GM19023 (cell line): ENCODE measurements at regions not wholly inside any gene's neighbourhood (a gene's known extent, or its start where the extent isn't known, plus 50 kb on each side); places are given as distances from the start of the nearest gene placed in this dataset.
"Not testable (repeated sequence)": the region's sequence is repeated elsewhere in the genome, so short reads cannot be mapped to it uniquely, and the experiment has no call there.

Experiments used
- ATAC-seq: cut with Tn5 transposase; IDR thresholded peaks from one replicate; pipeline ENCODE4 v1.9.1; 2021; ENCODE audit warnings: mild to moderate bottlenecking, moderate library complexity; ENCODE audit not compliant: unreplicated experiment

GRCh38 chr21:14688412-14688811 is 142.3 kb upstream of the SAMSN1 start:
- ATAC-seq = no peak

DNA sequence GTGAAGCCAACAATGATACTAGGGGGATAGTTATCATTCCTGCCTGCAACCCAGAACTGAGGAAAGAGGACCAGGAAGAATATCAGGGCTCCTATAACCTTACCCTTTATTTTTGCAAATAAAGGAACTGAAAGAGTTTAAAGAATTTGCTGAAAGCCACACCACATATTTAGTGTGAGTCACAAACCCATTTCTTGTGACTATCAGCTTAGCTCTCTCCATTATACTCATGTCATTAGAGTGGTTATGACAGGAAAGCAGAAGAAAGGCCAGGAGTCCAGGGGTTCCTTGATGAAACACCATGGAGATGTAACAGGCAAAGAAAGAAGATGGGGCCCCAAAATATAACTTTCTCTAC is 141.1 kb upstream of the SAMSN1 start:
- ATAC-seq = peak; percentile 49

DNA sequence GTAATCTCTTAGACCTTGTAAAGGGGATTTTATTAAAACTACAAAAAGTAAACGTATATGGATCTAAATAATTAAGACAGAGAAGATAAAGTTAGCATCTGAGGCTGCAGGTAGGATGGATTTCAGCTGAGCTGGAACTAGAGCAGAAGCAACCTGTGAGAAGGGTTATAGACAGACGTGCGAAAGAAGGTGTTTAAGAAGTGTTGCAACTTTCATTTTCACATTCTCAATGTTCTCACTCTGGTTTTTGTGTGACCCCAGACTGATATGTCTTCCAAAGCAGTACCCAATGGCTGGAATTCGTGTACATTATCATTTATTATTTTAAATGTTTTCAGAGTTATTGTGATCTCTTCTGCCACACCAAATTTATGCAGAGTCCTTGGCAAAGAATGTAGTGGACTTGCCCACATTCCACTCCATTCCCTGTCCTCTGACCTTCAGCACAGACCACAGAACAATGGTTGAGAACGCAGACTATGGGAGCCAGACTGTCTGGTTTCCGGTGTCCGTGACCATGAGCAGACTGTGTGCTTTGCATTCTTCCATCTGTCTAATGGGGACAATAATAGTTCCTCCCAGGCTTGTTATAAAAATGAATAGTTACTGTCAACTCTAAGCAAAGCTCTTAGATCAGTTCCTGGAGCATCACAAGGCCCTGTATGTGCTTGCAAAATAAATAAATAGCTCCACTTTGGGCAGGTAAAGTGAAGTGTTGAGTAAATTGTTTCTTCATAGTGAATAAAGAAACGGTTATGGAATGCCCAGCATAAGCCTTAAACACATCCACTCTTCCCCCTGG is 140.6 kb upstream of the SAMSN1 start:
- peak; percentile 64 for ATAC-seq

DNA sequence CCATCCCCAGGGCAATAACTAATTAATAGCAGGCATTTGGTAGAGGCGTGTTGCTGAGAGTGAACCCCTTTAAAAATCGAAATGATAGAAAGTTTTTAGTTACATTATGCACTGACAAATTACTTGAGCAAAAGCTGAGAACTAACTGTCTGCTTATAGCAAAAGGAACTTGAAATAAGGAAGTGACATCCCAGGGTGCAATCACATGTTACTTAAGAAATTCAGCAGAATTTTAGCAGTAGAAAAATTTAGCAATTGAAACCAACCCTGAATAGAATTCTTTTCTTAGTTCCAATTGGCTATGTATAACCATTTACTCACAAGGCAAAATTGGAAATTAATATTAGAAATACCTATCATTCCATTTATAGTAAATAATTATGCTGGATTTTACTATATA is 139.5 kb upstream of the SAMSN1 start:
- no peak for ATAC-seq

GRCh38 chr21:14684071-14684470 is 138.0 kb upstream of the SAMSN1 start:
- ATAC-seq = peak; percentile 29

DNA sequence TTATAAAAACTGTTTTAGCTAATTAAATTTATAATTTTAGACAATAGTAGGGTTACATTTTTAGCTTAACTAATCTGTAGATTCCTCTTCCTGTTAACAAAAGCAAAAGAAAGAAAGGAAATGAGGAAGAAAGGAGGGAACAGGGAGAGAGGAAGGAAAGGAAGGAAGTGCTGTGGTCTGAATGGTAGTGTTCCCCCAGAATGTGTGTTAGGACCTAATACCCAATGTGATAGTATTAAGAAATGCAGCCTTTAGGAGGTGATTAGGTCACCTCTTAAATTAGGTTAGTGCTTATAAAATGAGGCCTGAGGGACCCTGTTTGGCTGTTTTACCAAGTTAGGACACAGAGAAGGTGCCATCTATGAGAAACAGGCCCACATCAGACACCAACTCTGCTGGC is 136.9 kb upstream of the SAMSN1 start:
- no peak for ATAC-seq

GRCh38 chr21:14678973-14679574 is 133.0 kb upstream of the SAMSN1 start:
- no peak for ATAC-seq

DNA sequence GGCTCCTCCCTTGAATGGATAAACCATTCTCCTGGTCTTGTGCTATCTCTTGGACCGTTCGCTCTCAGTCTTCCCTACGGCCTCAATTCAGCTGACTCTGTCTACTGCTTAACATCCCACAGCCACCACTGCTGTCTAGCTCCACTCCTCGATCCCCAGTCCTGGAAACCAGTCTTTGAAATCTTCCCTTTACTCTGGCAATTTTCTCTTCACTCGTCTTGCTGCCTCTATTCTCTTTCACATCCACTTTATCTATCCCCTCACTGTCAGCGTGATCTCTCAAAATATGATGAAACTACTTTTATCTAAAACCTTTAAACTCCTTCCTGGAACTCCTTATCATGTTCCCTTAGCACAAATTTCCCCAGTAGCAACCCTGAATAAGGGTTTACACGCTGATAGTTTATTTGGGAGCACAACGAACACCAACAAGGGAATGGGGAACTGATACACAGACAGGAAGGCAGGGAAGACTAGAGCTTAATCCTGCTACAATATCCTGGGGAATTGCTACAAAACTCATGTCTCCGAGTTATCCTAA is 131.6 kb upstream of the SAMSN1 start:
- ATAC-seq = no peak

- no peak for ATAC-seq
These were observed 130.9 kb upstream of the SAMSN1 start for GRCh38 chr21:14677013-14677412.

DNA sequence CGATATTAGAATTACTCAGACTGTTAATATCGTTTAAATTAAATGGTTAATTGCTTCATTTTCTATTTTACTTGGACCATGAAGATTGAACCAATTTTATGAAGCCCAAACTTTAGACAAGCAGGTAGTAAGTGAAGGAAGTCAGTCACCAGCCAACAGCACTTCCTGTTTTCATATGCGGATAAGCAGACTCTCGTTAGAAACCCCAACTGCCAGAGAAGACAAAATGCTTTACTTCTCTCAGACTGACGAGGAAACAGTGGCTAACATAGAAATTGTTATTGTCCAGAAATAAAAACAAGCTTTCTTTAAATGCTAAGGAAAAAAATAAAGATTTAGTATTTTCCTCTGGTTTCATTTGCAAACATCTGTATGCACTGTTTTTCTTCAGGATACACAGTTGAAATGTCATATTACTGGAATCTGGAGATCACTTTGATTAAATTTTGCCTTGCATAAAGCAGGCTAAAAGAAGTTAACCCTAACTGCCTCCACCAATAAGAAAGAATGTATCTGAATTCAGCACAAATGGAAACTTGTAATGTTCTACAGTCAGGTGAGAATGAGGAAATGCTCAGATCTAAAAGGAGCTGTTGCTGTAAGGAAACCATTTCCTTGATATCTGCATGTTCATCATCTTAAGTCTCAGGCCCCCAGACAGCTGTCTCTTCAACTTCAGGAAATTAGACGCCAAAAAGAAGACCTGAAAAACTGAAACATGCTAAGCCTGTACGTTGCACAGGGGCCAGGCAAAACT is 129.8 kb upstream of the SAMSN1 start:
- ATAC-seq = peak; percentile 76

DNA sequence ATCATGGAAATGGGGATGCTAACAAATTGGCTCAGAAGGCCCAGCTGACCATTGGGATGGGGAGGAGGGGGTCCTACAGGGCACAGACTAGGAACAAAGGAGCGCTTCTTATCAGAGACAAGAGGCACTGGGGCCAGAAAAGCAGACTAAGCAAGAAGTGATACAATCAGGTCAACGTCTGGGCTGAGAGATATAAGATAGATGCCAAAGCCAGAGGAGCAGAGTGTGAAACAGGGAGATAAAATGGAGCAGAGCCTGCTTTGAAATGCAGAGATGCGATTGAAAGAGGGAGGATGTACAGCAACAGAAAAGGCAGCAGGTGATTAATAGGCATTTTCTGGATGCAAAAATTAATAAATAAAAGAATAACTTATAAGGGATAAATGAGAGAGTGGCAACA is 127.5 kb upstream of the SAMSN1 start:
- no peak for ATAC-seq

DNA sequence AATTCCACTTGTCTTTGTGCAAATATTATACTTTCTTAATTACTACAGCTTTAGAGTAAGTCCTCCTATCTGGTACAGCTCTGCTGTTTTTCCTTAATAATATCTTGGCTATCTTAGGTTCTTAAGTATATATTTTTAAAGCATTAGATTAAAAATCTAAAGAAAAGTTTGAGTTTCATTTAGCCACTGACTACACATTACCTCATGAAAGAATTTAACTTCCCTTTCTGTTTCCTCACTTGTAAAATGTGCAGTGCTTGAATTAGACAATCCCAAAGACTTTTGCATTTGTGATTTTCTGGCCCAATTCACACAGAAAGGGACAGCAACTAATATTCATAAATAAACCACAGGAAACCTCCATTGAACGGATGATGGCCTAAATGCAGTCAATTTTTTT is 126.4 kb upstream of the SAMSN1 start:
- ATAC-seq = no peak

- ATAC-seq = no peak
These were observed 124.3 kb upstream of the SAMSN1 start for GRCh38 chr21:14670409-14670808.

DNA sequence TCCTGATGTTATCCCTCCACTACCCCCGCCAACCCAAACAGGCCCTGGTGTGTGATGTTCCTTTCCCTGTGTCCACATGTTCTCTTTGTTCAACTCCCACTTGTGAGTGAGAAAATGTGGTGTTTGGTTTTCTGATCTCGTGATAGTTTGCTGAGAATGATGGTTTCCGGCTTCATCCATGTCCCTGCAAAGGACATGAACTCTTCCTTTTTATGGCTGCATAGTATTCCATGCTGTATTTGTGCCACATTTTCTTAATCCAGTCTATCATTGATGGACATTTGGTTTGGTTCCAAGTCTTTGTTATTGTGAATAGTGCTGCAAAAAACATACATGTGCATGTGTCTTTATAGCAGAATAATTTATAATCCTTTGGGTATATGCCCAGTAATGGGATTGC is 123.0 kb upstream of the SAMSN1 start:
- not testable (repeated sequence) for ATAC-seq

- ATAC-seq = no peak
These were observed 111.3 kb upstream of the SAMSN1 start for GRCh38 chr21:14657241-14658008.

DNA sequence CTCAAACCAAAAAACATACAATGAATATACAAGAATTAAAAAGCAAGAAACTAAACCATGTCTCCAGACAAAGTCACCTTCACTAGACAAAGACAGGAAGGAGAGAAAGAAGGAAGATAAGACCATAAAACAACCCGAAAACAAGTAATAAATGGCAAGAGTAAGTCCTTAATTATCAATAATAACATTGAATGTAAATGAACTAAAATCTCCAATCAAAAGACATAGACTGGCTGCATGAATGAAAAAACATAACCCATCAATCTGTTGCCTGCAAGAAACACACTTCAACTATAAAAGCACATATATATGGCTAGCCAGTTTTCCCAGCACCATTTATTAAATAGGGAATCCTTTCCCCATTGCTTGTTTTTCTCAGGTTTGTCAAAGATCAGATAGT is 100.8 kb upstream of the SAMSN1 start:
- no peak for ATAC-seq

DNA sequence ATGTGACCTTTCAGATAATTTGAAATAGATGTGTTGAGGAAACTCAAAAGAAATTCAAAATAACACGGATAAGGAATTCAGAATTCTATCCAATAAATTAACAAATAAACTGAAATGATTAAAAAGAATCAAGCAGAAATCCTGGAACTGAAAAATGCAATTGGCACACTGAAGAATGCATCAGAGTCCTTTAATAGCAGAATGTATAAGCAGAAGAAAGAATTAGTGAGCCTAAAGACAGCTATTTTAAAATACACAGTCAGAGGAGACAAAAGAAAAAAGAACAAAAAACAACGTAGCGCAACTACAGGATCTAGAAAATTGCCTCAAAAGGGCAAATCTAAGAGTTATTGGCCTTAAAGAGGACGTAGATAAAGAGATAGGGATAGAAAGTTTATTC is 99.6 kb upstream of the SAMSN1 start:
- no peak for ATAC-seq

- ATAC-seq = no peak
These were observed 86.2 kb upstream of the SAMSN1 start for GRCh38 chr21:14632359-14632758.

GRCh38 chr21:14630556-14631069 is 84.5 kb upstream of the SAMSN1 start:
- ATAC-seq = no peak

- ATAC-seq = no peak
These were observed 83.3 kb upstream of the SAMSN1 start for GRCh38 chr21:14629461-14629860.

GRCh38 chr21:14623079-14623478 is 77.0 kb upstream of the SAMSN1 start:
- not testable (repeated sequence) for ATAC-seq
